EH (cell line): ENCODE measurements at regions not wholly inside any gene's neighbourhood (a gene's known extent, or its start where the extent isn't known, plus 50 kb on each side); places are given as distances from the start of the nearest gene placed in this dataset.
A peak's percentile ranks its signal among the peaks of the same experiment; 100 is the strongest.

Experiments used
- DNase-seq: peaks from one replicate; pipeline ENCODE4 v3.0.0-alpha.2; 2015; ENCODE audit warnings: low read depth

DNA sequence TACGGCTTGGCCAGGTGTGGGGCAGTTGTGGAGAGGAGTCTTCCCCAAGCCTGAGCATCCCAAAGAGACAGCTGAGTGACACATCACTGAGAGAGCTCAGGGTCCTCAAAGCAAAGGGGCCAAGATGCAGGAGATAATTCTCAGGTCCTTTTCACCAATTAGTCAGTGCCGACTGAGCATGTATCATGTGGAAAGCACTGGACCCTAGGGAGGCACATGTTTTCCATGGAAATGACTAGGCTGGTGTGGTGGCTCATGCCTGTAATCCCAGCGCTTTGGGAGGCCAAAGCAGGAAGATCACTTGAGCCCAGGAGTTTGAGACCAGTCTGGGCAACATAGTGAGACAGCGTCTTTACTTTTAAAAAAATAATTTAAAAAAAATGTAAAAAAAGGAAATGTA, 67.3 kb upstream of the PRPS1 start:
- DNase-seq: no peak

DNA sequence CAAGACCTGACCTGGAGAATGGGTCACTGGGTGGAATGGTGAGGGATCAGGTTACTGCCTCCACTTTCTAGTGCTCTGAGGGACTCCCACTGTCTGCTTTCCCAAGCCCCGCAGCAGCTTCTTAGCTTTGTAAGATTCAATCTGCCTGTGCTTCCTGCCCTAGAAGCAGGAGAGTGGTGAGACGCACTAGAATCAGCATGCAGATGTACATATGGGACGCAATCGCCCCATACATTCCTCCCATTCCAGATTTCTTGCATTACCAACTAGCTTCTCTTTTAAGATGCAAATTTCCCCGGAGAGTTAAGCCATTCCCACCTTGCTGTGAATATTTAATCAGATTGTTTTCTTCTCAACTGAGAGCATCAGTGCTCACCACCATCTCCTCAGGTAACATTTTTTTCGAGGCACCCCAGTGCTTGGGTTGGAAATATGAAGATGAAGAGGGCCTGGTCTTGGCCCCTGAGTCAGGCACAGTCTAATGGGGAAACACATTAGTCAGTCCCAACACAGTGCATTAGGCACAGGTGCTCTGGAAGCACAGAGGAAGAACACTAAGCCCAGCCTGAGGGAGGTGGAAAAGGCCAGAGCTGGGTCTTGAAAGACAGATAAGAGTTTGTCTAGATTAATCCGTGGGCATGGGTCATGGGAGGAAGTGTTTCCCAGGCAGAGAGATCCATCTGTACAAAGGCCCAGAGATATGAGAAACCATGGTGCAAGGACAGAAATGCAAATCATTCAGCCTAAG, 66.7 kb upstream of the PRPS1 start:
- peak; percentile 49 for DNase-seq

DNA sequence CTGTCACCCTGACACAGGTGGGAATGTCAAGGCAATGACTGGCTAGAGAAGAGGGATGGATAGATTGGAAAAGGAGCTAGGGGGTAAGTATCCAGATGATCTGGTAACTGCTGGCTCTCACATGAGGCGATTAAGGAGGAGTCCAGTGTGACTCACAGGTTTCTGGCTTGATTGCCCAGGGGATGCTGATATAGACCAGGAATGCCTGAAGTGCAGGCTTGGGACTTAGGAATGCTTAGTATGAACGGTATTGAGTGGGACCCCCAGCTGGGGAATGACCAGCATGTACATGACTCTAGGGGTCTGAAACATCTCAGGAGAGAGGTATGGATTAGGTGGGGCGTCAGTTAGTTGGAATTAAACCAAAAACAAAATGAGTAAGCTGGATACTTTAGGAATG, 65.8 kb upstream of the PRPS1 start:
- peak; percentile 90 for DNase-seq

DNA sequence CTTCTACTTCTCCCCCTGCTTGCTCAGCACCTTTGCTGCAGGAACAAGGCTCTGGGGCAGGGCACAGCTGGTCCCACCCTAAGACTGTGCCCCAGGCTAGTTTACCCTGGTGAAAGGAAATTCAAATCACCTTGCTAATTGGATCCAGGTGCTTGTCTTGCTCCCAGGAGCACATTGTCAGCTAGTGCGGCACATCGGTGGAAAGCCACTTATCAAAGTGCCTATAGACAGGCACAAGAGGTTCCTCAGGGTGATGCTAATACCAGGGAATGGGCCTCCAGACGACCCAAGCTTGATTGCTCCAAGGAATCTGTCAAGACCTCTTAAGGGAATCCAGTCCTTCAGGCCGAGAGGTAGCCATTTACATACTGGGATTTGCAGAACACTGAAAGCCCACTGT, 64.5 kb upstream of the PRPS1 start:
- DNase-seq: no peak

- peak; percentile 67 for DNase-seq
Observed at GRCh38 chrX:107565015-107565414, 63.3 kb upstream of the PRPS1 start.

DNA sequence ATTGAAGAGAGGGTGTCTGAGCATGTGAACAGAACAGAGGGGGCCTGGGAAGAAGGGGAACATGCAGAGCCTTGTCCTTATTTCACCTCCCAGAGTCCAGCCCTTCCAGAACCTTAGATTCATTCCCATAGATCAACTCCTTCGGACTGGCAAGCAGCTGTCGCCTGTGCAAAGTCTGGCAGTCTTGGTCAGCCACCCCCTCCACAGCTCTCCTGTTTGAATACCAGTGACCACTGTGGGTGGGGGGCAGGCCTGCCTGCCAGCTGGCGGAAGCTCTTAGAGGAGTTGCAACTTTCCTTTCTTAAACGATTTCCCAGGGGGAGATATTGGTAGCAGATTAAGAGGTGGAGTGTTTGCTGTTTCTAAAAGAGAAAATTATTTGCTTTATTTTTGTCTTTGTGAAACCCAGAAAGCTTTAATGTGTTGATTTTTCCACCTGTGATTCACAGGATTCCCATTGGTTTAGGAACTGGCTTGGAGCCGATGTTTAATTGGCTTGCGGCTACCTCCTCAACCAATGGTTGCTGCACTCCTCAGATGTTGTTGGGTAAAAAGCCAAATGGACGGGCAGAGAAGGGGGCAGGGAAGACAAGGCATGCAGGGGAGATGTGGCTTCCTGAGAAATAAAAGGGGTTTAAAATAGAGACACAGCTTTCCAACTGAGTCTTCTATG, 62.2 kb upstream of the PRPS1 start:
- peak; percentile 66 for DNase-seq

- no peak for DNase-seq
Observed at GRCh38 chrX:107566604-107567262, 61.6 kb upstream of the PRPS1 start.

- no peak for DNase-seq
Observed at GRCh38 chrX:107567370-107567769, 60.9 kb upstream of the PRPS1 start.

DNA sequence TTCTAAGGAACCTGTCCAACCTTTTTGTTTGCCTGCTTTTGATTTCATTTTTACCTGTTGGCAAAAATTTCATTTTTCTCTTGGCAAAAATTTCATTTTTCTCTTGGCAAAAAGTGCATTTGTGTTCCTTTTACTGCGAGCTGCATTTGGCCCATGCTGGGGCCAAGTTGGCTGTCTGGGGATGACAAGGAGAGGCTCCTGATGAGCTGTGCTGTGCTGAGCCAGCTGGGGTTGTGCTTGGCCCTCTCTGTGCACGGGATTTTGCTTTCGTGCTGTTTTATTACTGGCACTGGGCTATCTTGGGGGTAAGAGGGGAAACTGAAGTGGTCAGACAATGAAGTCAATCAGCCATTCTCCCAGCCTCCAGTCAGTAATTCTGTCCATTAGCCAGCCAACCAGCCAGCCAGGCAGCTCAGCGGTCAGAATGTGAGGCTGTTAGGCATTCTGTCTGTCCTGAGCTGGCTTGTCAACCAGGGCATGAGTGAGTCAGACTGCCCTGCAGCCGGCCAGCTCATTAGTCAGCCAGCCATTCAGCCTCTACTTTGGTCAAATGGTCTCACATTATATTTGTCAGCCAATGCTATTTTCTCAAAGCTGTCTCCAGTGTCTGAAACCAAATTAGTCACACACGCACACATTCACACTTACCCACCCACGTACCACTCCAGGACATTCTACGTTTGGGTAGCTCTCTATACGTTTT, 56.9 kb upstream of the PRPS1 start:
- DNase-seq: peak; percentile 95

DNA sequence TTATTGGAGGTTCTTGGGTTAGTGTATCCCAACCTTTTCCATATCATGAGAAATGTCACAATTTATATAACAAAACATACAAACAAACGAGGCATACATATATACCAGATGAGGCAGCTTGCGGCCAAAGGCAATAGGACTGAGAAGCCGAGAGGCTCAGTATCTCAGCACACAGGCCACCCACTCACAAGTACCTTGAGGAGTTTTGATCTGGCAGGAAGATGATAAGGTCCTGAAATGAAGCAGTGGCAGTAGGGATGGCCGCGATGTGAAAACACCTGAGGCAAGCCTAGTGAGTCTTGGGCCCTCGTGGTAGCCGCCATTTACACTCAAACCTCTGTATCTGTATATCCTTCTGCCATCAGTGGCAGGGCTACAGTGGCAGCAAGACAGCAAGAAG, 55.3 kb upstream of the PRPS1 start:
- DNase-seq: no peak

DNA sequence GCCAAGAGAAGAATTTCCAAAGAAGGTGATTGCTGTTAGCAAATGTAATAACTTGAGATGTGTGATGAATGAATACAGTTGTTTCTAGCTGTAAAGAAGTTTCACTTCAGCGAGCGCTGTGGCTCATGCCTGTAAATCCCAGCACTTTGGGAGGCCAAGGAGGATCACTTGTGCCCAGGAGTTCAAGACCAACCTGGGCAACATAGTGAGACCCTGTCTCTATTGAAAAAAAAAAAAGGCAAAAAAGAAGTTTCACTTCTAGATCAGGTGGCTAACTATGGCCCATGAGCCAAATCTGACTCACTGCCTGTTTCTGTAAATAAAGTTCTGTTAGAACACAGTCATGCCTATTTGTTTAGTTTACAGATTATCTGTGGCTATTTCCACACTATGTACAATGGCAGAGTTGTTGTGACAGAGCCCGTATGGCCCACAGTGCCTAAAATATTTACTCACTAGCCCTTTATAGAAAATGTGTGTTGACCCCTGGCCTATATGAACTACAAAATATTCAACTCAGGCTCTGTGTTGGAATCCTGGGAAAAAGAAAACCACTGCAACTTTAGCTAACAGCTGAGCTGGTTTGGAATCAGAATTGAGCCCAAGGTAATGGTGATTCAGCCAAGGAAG, 54.1 kb upstream of the PRPS1 start:
- DNase-seq: peak; percentile 72

- DNase-seq: peak; percentile 82
Observed at GRCh38 chrX:107574711-107575110, 53.6 kb upstream of the PRPS1 start.

GRCh38 chrX:107576392-107576791, 51.9 kb upstream of the PRPS1 start:
- DNase-seq: no peak

GRCh38 chrX:107576841-107577240, 51.5 kb upstream of the PRPS1 start:
- no peak for DNase-seq

DNA sequence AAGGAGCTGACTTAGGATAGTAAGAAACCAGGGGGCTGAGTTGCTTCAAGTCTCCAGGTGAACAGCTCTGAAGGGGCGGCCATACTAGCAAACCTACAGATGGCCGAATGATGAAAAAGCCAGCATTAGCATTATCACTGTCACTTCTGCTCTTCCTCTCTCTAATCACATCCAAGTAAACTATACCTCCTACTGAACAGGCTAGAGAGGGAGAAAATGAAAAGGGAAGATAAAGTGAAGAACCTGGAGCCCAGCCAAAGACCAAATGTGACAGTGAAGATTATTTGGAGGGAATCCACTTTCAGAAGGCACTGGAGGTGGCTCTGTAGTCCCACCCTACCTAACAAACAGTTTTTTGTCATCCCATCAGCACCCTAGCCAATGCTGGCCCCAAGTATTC, 50.4 kb upstream of the PRPS1 start:
- DNase-seq: no peak
